HCT116 (cell line): ENCODE measurements at regions not wholly inside any gene's neighbourhood (a gene's known extent, or its start where the extent isn't known, plus 50 kb on each side); places are given as distances from the start of the nearest gene placed in this dataset.

Experiments used
- EZH2 ChIP-seq: fragments of 200-600 bp; sonication (generic); IDR thresholded peaks from 2 replicates; pipeline ENCODE4 v1.6.1; 2017; ENCODE audit warnings: antibody characterized with exemption, mixed run types
- EZH2phosphoT487 ChIP-seq: fragments of 200-600 bp; IDR thresholded peaks from 2 replicates; pipeline ENCODE4 v1.6.1; 2018; ENCODE audit warnings: antibody characterized with exemption, borderline replicate concordance
- JUND ChIP-seq: IDR thresholded peaks from 2 replicates; pipeline ENCODE4 v1.6.1; 2012
- POLR2A ChIP-seq: IDR thresholded peaks from 2 replicates; pipeline ENCODE4 v1.7.0; 2011; ENCODE audit warnings: borderline replicate concordance; ENCODE audit not compliant: insufficient read depth, insufficient read length; ENCODE audit errors: extremely low read depth
- POLR2AphosphoS5 ChIP-seq: IDR thresholded peaks from 2 replicates; pipeline ENCODE4 v1.6.1; 2011; ENCODE audit warnings: mild to moderate bottlenecking, low read depth, low read length, moderate library complexity
- RAD21 ChIP-seq: IDR thresholded peaks from 2 replicates; pipeline ENCODE4 v1.6.1; 2012; ENCODE audit warnings: low read depth, mild to moderate bottlenecking
- SIN3A ChIP-seq: IDR thresholded peaks from 2 replicates; pipeline ENCODE4 v1.6.1; 2012; ENCODE audit warnings: low read depth
- SP1 ChIP-seq: IDR thresholded peaks from 2 replicates; pipeline ENCODE4 v1.6.1; 2012; ENCODE audit warnings: low read depth
- SRF ChIP-seq: IDR thresholded peaks from 2 replicates; pipeline ENCODE4 v1.6.1; 2012; ENCODE audit warnings: low read depth
- YY1 ChIP-seq: IDR thresholded peaks from 2 replicates; pipeline ENCODE4 v1.6.1; 2011; ENCODE audit warnings: low read length, low read depth, moderate library complexity, mild to moderate bottlenecking; ENCODE audit not compliant: insufficient replicate concordance; ENCODE audit errors: extremely low read depth
- TF ChIP-seq, protein P1 (sequence below), 3 experiments: fragments of 200-600 bp in 1 of 3; sonication (generic) in 1 of 3; IDR thresholded peaks in 2 of 3; conservative IDR thresholded peaks in 1 of 3; 2 replicates each; pipeline ENCODE4 v1.5.1; 2012 to 2017; ENCODE audit warnings: low read depth in 2 of 3, low read length in 2 of 3, antibody characterized with exemption in 1 of 3, borderline replicate concordance in 1 of 3, control low read depth in 1 of 3, mild to moderate bottlenecking in 1 of 3, mixed read lengths in 1 of 3, mixed run types in 1 of 3, moderate library complexity in 1 of 3; ENCODE audit not compliant: insufficient read depth in 1 of 3
- TF ChIP-seq, protein P2 (sequence below): IDR thresholded peaks from 2 replicates; pipeline ENCODE4 v1.6.1; 2012
- TF ChIP-seq, protein P3 (sequence below): IDR thresholded peaks from 2 replicates; pipeline ENCODE4 v1.6.1; 2012; ENCODE audit warnings: low read depth

DNA sequence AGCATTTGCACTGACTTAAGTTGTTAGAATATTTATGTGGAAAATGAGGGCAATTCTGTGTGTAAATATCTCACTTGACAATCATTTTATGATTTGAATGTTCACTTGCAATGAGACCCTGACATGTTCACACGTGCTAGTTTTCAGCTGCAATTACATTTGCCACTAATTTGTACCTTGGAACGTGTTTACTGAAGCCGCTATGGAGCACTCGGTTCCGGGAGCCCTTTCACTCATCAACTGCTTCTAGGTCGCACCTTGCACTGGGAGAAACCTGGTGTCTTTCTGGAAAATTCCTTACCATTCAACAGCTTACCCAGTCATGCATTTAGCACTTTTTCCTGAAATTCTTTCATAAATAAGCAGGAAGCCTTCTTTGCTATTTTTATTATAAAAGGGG, 229.6 kb downstream of the ZIC5 start:
- TF ChIP-seq, protein P1, sequence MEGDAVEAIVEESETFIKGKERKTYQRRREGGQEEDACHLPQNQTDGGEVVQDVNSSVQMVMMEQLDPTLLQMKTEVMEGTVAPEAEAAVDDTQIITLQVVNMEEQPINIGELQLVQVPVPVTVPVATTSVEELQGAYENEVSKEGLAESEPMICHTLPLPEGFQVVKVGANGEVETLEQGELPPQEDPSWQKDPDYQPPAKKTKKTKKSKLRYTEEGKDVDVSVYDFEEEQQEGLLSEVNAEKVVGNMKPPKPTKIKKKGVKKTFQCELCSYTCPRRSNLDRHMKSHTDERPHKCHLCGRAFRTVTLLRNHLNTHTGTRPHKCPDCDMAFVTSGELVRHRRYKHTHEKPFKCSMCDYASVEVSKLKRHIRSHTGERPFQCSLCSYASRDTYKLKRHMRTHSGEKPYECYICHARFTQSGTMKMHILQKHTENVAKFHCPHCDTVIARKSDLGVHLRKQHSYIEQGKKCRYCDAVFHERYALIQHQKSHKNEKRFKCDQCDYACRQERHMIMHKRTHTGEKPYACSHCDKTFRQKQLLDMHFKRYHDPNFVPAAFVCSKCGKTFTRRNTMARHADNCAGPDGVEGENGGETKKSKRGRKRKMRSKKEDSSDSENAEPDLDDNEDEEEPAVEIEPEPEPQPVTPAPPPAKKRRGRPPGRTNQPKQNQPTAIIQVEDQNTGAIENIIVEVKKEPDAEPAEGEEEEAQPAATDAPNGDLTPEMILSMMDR (IDR thresholded peaks at IDR 0.05 in 2 of 3, conservative IDR thresholded peaks at IDR 0.05 in 1 of 3; ENCODE audit: borderline replicate concordance in 1 of 3, insufficient read depth in 1 of 3, low read depth in 2 of 3, low read length in 2 of 3): no peak
- TF ChIP-seq EZH2 (no peak), POLR2A (no peak), SRF (no peak), SP1 (no peak), POLR2AphosphoS5 (no peak), RAD21 (no peak), JUND (no peak), EZH2phosphoT487 (no peak), YY1 (no peak), SIN3A (no peak)
- TF ChIP-seq, protein P2, sequence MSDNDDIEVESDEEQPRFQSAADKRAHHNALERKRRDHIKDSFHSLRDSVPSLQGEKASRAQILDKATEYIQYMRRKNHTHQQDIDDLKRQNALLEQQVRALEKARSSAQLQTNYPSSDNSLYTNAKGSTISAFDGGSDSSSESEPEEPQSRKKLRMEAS: no peak
- TF ChIP-seq, protein P3, sequence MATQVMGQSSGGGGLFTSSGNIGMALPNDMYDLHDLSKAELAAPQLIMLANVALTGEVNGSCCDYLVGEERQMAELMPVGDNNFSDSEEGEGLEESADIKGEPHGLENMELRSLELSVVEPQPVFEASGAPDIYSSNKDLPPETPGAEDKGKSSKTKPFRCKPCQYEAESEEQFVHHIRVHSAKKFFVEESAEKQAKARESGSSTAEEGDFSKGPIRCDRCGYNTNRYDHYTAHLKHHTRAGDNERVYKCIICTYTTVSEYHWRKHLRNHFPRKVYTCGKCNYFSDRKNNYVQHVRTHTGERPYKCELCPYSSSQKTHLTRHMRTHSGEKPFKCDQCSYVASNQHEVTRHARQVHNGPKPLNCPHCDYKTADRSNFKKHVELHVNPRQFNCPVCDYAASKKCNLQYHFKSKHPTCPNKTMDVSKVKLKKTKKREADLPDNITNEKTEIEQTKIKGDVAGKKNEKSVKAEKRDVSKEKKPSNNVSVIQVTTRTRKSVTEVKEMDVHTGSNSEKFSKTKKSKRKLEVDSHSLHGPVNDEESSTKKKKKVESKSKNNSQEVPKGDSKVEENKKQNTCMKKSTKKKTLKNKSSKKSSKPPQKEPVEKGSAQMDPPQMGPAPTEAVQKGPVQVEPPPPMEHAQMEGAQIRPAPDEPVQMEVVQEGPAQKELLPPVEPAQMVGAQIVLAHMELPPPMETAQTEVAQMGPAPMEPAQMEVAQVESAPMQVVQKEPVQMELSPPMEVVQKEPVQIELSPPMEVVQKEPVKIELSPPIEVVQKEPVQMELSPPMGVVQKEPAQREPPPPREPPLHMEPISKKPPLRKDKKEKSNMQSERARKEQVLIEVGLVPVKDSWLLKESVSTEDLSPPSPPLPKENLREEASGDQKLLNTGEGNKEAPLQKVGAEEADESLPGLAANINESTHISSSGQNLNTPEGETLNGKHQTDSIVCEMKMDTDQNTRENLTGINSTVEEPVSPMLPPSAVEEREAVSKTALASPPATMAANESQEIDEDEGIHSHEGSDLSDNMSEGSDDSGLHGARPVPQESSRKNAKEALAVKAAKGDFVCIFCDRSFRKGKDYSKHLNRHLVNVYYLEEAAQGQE: no peak
